Prostate gland (tissue), 2 donors: ENCODE measurements at regions not wholly inside any gene's neighbourhood (a gene's known extent, or its start where the extent isn't known, plus 50 kb on each side); places are given as distances from the start of the nearest gene placed in this dataset.
"Not testable (repeated sequence)": the region's sequence is repeated elsewhere in the genome, so short reads cannot be mapped to it uniquely, and the experiment has no call there.

Experiments
- CTCF ChIP-seq, 4 experiments: fragments of 200-600 bp in 2 of 4; fragments of 450-650 bp in 2 of 4; sonication (generic) in 2 of 4; IDR thresholded peaks; 1 replicate in 3 of 4; 2 replicates in 1 of 4; pipeline ENCODE4 v1.5.1; 2016 to 2019; ENCODE audit warnings: antibody characterized with exemption in 4 of 4, mild to moderate bottlenecking in 2 of 4, moderate library complexity in 2 of 4
- POLR2A ChIP-seq: fragments of 450-650 bp; IDR thresholded peaks from one replicate; pipeline ENCODE4 v1.6.1; 2016; ENCODE audit warnings: antibody characterized with exemption, mild to moderate bottlenecking

GRCh38 chr21:6541036-6541435 lies 3980.3 kb upstream of the TPTE start:
- not testable (repeated sequence) for TF ChIP-seq CTCF (IDR thresholded peaks at IDR 0.05); POLR2A
